DMS 273 (cell line): ENCODE measurements at regions not wholly inside any gene's neighbourhood (a gene's known extent, or its start where the extent isn't known, plus 50 kb on each side); places are given as distances from the start of the nearest gene placed in this dataset.

Source experiments
- DNase-seq: peaks from one replicate; lab custom pipeline; 2025; ENCODE audit not compliant: unreplicated experiment; lab: John Stamatoyannopoulos, UW

DNA sequence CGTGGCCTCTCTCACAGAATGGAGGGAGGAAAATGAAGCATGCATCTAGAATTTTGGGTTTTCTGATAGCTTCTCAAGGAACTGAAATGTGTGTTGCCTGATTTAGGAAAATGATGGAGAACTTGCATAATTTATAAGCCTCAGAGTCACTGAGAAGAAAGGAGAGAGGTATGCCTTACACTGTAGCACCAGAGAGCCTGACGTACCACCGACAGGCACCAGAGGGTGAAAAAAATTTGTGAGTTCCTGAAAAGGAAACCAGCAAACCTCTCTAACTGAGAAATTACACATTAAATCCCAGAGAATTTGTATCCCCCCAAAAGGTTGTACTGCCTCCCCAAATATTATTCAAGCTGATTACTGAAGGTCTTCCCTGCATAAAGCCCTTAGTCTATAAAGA lies 915.3 kb upstream of the SLITRK6 start:
- no peak for DNase-seq

DNA sequence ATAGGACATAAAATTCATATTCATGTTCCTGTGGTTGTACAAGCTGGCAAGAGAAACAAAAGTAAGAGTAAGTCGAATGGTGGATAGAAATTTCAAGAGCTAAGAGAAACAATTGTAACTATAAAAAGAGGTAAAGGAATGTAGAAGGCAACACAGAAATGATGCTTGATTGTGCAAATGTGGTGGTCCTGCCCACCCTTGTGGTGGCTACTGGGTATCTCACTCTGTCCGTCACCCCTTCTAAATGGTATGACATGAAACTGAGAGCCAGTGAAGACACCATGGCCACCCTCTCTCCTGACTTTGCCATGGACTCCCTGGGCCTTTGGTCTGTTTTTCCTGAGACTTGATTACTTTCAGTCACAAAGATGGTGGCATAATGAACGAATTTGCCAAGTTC lies 925.9 kb upstream of the SLITRK6 start:
- peak; percentile 2 for DNase-seq

DNA sequence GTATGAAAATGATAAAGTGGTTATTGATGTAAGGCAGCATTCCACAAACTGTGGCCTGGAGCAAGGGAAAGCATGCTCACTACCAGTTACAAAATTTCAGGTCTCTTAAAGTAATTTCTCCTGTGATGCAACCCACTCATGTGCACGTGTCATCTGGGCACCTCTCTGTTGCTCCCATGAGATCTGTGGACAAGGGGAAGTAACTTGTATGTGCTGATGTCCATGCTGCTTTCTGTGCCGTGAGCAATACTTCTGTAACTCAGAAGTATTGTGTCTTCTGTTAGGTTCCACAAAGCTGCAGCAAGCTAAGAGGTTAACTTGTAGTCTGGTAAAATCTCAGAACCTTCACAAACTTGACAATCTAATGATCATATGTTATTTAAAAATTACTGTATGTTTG lies 930.0 kb upstream of the SLITRK6 start:
- DNase-seq = no peak

DNA sequence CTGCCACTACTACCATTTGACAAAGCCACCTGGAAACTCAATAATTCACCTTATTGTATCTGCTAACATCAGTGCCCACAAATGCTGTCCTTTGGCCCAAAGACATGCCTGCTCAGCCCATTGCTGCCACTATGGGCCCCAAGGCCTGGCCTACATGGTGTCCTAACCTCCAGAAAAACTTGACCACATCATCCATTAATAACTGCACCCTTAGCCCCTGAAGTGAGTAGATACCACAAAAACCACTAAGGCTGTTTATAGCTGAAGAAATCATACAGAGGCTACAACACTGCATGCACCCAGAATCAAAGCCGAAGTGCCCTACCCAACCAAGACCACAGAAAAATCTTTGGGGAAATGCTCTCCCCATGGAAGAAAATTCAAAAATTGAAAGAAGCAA lies 932.8 kb upstream of the SLITRK6 start:
- DNase-seq = no peak

DNA sequence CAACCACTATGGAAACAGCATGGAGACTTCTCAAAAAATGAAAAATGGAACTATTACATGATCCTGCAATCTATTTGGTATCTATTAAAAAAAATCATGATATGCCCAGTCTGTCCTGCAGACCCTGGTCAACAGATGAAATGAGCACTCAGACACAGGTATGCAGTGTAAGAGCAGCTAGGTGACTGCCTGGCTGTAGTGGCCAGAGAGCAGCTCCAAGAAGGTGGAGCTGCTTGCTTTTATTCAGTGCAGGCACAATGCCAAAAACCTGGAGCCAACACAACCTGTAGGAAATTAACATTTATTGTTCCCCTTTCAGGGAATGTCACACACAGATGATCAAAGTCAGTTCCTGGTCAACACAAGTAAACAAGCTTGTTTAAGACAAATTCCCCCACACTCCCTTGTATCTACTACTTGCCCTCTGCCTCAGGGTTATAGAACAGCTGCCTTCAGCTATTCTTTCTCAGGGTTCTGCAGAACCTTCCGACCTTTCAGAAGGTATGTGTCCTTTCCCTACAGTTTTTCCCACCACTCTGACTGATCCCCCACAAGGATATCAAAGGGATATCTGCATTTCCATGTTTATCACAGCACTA lies 933.7 kb upstream of the SLITRK5 start:
- DNase-seq = no peak

DNA sequence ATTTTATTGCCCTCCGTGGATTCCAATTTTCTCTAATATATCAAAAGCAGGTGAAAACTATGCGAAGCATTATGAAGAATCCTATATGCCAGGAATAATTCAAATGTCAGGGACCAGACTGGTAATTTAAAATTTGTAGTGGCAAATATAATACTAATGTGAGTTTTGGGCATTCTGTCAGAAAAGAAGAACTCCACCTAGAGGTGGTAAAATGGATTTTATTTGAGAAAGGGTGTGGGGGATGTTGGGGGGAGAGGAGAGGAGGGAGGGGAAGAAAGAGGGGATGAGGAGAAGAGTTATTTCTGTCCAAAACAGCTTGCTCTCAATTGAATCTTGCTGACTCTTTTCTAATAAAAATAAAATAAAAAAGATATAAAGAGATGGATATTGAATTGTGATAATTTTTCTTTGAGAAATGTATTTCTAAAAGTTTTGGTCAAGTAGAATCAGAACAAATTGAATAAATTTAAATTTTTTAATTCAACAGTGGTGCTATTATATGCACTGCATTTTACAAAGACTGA lies 929.3 kb upstream of the SLITRK5 start:
- DNase-seq = peak; percentile 4

DNA sequence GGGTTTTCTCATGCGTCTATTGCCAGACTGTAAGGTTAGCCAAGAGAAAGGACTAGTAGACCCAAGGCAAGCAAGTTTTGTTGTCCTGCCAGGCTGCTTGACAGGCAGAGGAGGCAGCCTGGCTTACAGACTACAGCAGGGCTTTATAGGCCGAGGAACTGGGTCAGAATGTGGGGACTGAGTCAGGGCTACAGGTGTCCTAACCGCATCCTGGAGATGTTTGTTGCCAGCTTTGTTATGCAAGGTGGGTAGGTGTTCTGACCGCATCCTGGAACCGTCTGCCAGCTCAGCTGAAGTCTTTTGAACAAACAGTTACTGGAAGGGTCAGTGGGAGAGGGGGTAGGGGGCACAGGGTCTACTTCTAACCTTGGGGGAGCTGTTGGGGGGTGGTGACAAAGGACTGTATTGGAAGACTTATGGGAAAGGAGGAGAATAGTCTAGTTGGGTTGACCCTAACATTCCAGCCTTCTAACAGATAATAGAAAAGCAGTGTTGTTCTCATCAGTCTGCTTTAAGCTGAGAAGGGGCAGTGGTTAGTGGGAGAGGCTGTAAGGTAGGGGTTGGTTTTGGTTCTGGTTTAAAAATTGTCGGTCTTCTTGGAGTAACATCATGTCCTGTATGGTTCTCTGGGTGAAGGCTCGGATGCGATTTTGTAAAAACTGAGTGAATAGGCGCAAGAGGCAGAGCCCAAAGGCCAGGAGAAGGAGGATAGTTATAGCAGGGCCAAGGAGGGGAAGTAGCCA lies 913.8 kb upstream of the SLITRK5 start:
- DNase-seq = no peak

DNA sequence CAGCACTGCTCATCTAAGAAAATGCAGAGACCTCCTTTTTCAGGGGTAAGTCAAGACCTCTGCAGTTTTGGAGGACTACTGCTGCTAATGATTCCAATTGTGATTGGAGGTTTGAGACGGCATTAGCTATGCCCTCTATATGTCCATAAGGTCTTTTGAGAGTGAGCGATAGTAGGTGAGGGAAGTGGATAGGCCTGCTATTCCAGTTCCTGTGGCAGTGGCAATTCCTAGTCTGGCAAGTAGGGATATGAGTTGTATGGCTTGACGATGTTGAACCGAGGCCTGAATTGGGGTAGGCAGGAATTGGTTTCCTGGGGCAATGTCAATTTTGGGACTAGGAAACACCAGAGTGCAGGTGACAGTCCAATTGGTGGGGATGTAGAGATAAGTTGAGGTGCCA lies 913.1 kb upstream of the SLITRK5 start:
- DNase-seq = no peak

DNA sequence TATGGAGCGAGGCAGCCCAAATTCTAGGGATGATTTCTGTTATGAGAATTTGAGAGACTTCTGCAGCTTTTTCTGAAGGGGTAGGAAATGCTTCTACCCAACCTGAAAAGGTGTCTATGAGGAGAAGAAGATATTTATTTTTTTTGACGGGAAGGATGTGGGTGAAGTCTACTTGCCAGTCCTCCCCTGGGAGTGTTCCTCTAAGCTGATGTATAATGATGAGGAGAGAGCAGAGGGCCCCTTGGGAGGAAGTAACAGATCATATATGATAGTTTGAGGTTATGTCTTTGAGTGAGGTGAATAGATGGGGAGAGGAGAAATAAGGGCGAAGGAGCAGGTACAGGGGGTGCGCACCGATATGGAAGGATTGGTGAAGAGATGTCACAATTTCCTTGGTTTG lies 910.6 kb upstream of the SLITRK5 start:
- DNase-seq = no peak

DNA sequence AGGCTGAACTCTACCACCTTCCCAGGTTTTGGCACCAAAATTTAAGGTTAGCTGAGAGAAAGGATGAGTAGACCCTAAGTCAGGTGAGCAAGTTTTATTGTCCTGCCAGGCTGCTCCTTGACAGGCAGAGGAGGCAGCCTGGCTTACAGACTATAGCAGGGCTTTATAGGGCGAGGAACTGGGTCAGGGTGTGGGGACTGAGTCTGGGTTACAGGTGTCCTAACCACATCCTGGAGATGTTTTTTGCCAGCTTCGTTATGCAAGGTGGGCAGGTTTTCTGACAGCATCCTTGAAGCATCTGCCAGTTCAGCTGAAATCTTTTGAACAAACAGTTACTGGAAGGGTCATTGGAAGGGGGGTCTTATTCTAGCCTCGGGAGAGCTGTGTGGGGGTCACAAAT lies 905.7 kb upstream of the SLITRK5 start:
- DNase-seq = no peak

DNA sequence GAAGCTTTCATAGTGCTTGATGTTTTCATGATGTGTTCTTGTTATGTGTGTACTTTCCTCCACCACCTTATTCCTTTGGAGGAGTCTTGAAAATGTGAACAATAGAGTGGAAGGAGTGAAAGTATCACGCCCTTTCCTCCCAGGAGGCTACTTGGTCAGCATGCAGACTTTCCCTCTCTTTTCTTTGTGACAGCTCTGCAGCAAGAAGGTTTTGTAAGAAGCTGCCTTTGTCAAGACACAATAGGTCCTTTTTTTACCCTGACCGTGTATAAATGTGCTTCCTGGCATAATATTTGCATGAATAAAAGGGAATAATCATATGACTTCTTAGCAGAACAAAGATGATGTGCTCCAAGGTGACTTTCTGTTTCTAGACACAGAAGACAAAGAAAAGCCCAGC lies 882.6 kb upstream of the SLITRK5 start:
- no peak for DNase-seq

DNA sequence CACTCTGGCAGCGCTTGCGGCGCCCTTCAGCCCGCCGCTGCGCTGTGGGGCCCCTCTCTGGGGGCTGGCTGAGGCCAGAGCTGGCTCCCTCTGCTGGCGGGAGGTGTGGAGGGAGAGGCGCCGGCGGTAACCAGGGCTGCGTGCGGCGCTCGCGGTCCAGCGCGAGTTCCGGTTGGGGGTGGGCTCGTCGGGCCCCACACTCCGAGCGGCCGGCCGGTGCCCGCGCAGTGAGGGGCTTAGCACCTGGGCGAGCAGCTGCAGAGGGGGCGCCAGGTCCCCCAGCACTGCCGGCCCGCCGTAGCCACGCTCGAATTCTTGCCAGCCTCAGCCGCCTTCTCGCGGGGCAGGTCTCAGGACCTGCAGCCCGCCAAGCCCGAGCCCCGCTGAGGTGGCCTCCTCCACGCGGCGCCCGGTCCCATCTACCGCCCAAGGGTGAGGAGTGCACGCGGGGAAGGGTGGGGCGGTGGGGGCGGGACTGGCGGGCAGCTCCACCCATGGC lies 879.0 kb upstream of the SLITRK5 start:
- no peak for DNase-seq

DNA sequence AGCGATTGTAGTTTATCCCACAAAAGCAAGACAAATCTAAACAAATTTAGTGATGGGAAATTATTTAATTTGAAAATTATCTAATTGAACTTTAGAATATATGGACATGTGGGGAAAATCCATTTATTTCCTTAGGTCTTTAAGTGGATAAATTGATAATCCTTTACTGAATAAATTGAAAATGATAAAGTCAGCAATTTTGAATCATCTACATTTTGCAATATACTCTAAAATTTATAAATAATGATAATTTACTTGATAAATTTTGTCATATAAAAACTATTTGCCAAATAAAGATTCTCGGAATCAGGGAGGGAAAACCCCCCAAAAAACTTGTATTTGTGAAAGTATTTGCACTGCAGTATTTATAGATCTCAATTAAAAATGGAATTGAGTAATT lies 875.3 kb upstream of the SLITRK5 start:
- DNase-seq = no peak

DNA sequence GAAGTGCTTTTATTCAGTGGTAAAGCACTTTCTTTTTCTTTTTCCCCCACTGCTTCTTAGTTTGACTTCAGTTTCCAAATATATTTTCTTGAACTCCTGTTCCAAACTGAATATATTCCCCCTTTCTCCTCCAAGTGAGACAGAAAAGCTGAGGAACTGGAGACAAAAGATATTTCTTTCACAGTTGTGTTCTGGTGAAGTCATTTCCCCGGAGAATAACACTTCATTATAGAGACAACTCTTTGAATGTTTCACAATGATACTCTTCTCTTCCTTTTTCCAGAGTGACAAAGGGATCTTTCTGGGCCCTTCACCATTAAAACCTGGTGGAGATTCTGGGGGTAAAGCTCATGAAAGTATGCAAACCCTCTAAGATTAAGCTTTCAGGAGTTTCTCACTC lies 860.8 kb upstream of the SLITRK5 start:
- no peak for DNase-seq

DNA sequence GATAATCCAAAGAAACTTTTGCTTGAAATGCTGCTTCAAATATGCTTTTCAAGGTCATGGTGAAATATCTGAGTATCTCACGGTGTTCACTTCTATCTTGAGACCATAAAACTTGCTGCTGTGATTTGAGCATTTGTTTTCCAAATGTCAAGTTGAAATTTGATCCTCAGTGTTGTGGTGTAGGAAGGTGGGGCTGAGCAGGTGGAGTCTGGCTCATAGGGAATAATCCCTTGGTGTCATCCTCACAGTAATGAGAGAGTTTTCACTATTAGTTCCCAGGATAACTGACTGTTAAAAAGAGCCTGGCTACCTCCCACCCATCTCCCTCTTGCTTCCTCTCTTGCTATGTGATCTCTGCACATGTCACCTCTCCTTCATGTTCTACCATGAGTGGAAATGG lies 858.0 kb upstream of the SLITRK5 start:
- DNase-seq = no peak

DNA sequence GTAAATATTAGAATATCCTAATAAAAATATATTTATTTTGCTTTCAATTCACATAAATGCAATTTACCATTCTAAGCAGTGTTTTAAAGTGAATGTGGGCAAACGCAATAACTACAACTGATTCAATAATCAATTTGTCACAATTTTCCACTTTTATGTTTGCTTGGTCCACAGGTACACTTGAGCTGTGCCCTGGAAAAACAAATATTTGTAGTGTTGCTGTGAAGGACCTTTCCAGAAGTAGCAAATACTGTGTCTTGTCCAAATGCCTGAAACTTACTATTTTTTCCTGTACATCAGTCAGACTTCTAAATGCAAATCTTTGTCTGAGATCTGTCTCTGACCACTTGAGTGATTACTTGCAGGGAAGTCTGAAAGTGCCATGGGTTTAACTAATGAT lies 845.8 kb upstream of the SLITRK5 start:
- DNase-seq = no peak

DNA sequence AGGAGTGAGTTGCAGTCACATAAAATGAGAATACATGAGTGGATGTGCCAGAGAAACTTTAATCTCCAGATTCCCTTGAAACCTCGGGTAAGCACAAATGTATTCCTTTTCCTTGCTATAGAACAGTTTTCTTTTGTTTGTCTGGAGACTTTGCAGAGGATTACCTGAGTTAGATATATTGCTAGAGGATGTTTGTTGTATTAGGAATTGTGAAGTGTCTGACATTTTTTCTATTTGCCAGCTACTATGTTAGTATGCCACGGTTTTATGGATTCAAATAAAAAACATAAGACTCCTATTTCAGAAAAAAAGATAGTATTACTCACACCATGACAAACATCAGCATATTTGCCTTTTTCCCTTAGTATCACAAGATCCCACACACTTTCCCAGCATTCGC lies 844.9 kb upstream of the SLITRK5 start:
- no peak for DNase-seq

DNA sequence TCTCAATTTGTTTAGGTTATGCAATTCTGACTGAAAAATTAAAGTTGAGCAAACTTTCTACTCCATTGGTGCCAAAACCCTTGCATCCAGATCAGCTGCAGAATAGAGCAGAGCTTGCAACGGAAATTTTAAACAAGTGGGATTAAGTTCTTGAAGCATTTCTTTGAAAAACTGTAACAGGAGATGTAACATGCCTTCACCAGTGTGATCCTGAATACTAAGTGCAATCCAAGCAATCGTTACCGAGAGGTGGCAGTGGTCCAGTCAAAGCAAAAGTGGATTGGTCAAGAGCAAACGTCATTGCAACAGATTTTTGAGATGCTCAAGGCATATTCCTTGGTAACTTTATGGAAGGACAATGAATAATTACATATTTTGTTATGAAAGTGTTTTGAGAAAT lies 841.1 kb upstream of the SLITRK5 start:
- no peak for DNase-seq

DNA sequence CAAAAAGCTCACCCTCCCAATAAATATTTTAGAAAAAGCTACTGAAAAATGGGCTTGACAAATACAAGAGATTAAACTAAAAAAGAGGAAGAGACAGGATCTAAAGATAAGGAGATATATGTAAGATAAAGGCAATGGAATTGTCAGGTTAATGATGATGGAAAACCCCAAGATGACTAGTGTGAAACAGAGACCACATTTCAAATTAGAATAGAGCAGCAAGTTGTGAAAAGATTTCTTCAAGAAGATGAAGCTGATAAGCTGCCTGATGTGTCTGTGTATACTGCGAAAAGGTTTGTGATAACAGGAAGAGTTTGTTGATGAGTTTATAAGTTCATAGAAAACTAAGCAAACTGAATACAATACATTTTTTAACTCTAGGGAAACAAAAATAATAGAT lies 840.1 kb upstream of the SLITRK5 start:
- DNase-seq = no peak

DNA sequence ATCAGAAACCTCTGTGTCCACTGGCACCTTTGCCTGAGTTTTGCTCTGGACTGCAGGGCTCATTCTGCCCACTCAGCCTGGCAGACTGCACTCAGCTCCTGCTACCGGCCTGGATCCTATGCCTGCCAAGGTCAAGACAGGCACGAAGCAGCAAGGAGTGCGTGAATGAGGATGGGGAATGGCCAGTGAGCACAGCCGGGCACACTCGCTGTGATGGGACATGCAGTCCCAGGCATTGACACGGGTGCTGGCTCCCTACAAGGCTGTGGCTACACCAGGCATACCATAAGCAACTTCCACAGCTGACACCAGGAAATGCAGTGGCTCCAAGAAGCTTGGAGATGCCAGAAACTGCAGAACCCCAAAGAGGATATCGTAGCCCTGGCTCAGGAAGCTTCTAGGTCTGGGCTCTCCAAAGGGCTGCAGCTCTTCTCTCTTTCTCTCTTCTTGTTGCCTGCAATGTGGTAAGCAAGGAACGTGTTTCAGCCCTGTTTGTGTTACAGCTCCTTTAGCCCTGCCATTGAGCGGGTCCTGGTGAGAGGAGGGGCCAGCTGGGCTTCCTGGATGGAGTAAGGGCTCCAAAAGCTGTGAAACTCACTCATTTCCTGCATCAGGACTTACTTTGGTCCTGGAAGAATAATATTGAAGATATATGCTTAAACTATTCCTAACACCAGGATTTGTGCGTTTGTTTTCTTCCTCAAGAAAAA lies 832.6 kb upstream of the SLITRK5 start:
- DNase-seq = no peak

DNA sequence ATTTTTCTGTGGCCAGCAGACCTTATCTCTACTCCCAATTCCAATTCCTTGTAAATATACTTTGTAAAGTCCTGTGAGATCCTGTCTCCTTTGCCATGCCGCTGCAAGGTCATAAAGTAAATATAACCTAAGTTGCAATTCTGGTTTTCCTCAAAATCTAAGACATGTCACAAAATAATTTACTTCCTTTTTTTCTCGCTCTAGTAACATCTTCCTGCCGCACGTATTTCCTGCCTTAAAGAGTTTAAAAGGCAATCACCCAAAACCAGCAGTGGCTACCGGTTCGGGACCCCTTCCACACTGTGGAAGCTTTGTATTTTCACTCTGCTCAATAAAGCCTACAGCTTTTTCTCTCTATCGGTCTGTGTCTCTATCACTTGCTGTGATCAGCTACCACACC lies 832.0 kb upstream of the SLITRK5 start:
- no peak for DNase-seq
